ENCODE measurements at regions not wholly inside any gene's neighbourhood (a gene's known extent, or its start where the extent isn't known, plus 50 kb on each side); places are given as distances from the start of the nearest gene placed in this dataset.

DNA sequence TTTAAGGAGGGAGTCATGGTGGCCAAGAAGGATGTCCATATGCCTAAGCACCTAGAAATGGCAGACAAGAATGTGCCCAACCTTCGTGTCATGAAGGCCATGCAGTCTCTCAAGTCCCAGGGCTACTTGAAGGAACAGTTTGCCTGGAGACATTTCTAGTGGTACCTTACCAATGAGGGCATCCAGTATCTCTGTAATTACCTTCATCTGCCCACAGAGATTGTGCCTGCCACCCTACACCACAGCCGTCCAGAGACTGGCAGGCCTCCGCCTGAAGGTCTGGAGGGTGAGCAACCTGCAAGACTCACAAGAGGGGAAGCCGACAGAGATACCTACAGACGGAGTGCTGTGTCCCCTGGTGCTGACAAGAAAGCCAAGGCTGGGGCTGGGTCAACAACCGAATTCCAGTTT lies 115.0 kb downstream of the HFE start:
- no peak for TF ChIP-seq HDGF (IDR thresholded peaks at IDR 0.05; ENCODE audit: borderline replicate concordance)
- TF ChIP-seq ARNT (IDR thresholded peaks at IDR 0.05), result no peak
- TF ChIP-seq SP1 (IDR thresholded peaks at IDR 0.05), result no peak
- TF ChIP-seq ZNF384 (IDR thresholded peaks at IDR 0.05), result no peak
- TF ChIP-seq FOXM1 (IDR thresholded peaks at IDR 0.05; ENCODE audit: borderline replicate concordance), result no peak
- no peak for TF ChIP-seq CTBP1 (IDR thresholded peaks at IDR 0.05; ENCODE audit: borderline replicate concordance)
- TF ChIP-seq FOXK2 (IDR thresholded peaks at IDR 0.05), result no peak
- TF ChIP-seq FOXA1 (IDR thresholded peaks at IDR 0.05), result no peak
- no peak for TF ChIP-seq BHLHE40 (IDR thresholded peaks at IDR 0.05; ENCODE audit: borderline replicate concordance)
- no peak for TF ChIP-seq LEF1 (IDR thresholded peaks at IDR 0.05; ENCODE audit: borderline replicate concordance)
- no peak for TF ChIP-seq TARDBP (IDR thresholded peaks at IDR 0.05)
- no peak for TF ChIP-seq SUZ12 (IDR thresholded peaks at IDR 0.05)
- no peak for TF ChIP-seq NFRKB (IDR thresholded peaks at IDR 0.05)
- TF ChIP-seq L3MBTL2 (conservative IDR thresholded peaks at IDR 0.05), result no peak
- no peak for TF ChIP-seq ELF4 (IDR thresholded peaks at IDR 0.05)
- TF ChIP-seq PKNOX1 (IDR thresholded peaks at IDR 0.05), result no peak
- no peak for DNase-seq (ENCODE audit: extremely low spot score)
- ChIA-PET CTCF (no interaction called here), POLR2A (interaction anchor here (0.8 to 6.9 kb wide), 4 partner anchors 13 to 45 kb away, joined by 3 to 64 read pairs (median 11); a partner anchor contains a TSS)

- no peak for DNase-seq (ENCODE audit: extremely low spot score)
- no peak for TF ChIP-seq NFRKB (IDR thresholded peaks at IDR 0.05)
- no peak for TF ChIP-seq BHLHE40 (IDR thresholded peaks at IDR 0.05; ENCODE audit: borderline replicate concordance)
- no peak for TF ChIP-seq TARDBP (IDR thresholded peaks at IDR 0.05)
- TF ChIP-seq CTBP1 (IDR thresholded peaks at IDR 0.05; ENCODE audit: borderline replicate concordance), result no peak
- no peak for TF ChIP-seq LEF1 (IDR thresholded peaks at IDR 0.05; ENCODE audit: borderline replicate concordance)
- no peak for TF ChIP-seq FOXK2 (IDR thresholded peaks at IDR 0.05)
- no peak for TF ChIP-seq ELF4 (IDR thresholded peaks at IDR 0.05)
- no peak for TF ChIP-seq SP1 (IDR thresholded peaks at IDR 0.05)
- no peak for TF ChIP-seq PKNOX1 (IDR thresholded peaks at IDR 0.05)
- no peak for TF ChIP-seq FOXM1 (IDR thresholded peaks at IDR 0.05; ENCODE audit: borderline replicate concordance)
- CTCF ChIA-PET, result no interaction called here
- POLR2A ChIA-PET, result interaction anchor here (0.9 to 6.9 kb wide), 7 partner anchors 14 to 171 kb away, joined by 4 to 64 read pairs (median 19); a partner anchor contains a TSS
Observed at GRCh38 chr6:26202811-26203583, 115.8 kb downstream of the HFE start.

DNA sequence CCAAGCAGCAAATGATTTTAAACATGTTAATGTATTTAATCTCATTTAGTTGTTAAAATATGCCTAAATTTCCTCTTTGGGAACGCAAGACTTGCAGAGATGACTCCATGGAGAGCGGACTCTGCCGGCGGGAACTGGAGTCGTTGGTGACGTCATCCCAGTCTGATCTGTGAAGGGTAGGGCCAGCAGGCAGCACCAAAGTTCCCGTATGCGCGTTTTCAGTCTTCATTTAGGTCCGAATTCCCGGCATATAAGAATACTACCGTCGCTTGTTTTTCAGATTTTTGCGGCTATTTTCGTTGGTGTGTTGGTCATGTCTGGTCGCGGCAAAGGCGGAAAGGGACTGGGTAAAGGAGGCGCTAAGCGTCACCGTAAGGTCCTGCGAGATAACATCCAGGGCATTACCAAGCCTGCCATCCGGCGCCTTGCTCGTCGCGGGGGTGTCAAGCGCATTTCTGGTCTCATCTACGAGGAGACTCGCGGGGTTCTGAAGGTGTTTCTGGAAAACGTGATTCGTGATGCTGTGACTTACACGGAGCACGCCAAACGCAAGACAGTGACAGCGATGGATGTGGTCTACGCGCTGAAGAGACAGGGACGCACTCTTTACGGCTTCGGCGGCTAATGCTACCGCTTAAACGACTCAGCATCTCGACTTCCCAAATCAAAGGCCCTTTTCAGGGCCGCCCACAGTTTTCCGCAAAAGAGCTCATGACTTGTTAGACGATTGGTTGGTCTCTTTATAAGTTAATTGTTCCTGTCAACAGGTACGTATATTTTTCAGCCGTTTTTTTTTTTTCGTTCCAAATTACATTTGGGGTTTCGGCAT lies 117.3 kb downstream of the HFE start:
- CTCF ChIA-PET, result interaction anchor here (0.9 kb wide), 1 partner anchor 16 kb away, joined by 5 read pairs; a partner anchor contains a TSS
- DNase-seq (ENCODE audit: extremely low spot score), result peak; percentile 86
- POLR2A ChIA-PET, result interaction anchor here (0.6 to 6.9 kb wide), 34 partner anchors 12 to 1689 kb away, joined by 3 to 64 read pairs (median 5); a partner anchor contains a TSS
- no peak for TF ChIP-seq ARNT (IDR thresholded peaks at IDR 0.05)
- TF ChIP-seq SUZ12 (IDR thresholded peaks at IDR 0.05), result no peak
- TF ChIP-seq BHLHE40 (IDR thresholded peaks at IDR 0.05; ENCODE audit: borderline replicate concordance), result no peak
- TF ChIP-seq ELF4 (IDR thresholded peaks at IDR 0.05), result peak; percentile 73; the same call in 1 of the 2 replicates
- TF ChIP-seq HDGF (IDR thresholded peaks at IDR 0.05; ENCODE audit: borderline replicate concordance), result no peak
- TF ChIP-seq TARDBP (IDR thresholded peaks at IDR 0.05), result no peak
- TF ChIP-seq L3MBTL2 (conservative IDR thresholded peaks at IDR 0.05), result peak; percentile 48; the same call in 1 of the 2 replicates
- no peak for TF ChIP-seq SP1 (IDR thresholded peaks at IDR 0.05)
- TF ChIP-seq PKNOX1 (IDR thresholded peaks at IDR 0.05), result peak; percentile 56; the same call in 1 of the 2 replicates
- TF ChIP-seq LEF1 (IDR thresholded peaks at IDR 0.05; ENCODE audit: borderline replicate concordance), result no peak
- TF ChIP-seq FOXA1 (IDR thresholded peaks at IDR 0.05), result no peak
- TF ChIP-seq NFRKB (IDR thresholded peaks at IDR 0.05), result peak; percentile 58; the same call in 1 of the 2 replicates
- TF ChIP-seq ZNF384 (IDR thresholded peaks at IDR 0.05), result no peak
- no peak for TF ChIP-seq CTBP1 (IDR thresholded peaks at IDR 0.05; ENCODE audit: borderline replicate concordance)
- TF ChIP-seq FOXM1 (IDR thresholded peaks at IDR 0.05; ENCODE audit: borderline replicate concordance), result no peak
- no peak for TF ChIP-seq FOXK2 (IDR thresholded peaks at IDR 0.05)

GRCh38 chr6:26205161-26205624 lies 118.0 kb downstream of the HFE start:
- TF ChIP-seq LEF1 (IDR thresholded peaks at IDR 0.05; ENCODE audit: borderline replicate concordance), result no peak
- TF ChIP-seq PKNOX1 (IDR thresholded peaks at IDR 0.05), result no peak
- TF ChIP-seq SP1 (IDR thresholded peaks at IDR 0.05), result no peak
- TF ChIP-seq ZNF384 (IDR thresholded peaks at IDR 0.05), result no peak
- 0 out of 2 replicates have a peak, but pooled peaks have one; percentile 25 for TF ChIP-seq L3MBTL2 (conservative IDR thresholded peaks at IDR 0.05)
- no peak for TF ChIP-seq FOXK2 (IDR thresholded peaks at IDR 0.05)
- TF ChIP-seq FOXM1 (IDR thresholded peaks at IDR 0.05; ENCODE audit: borderline replicate concordance), result no peak
- TF ChIP-seq NFRKB (IDR thresholded peaks at IDR 0.05), result peak; percentile 54; the same call in 1 of the 2 replicates
- no peak for TF ChIP-seq CTBP1 (IDR thresholded peaks at IDR 0.05; ENCODE audit: borderline replicate concordance)
- no peak; the same call in 1 of the 2 replicates for TF ChIP-seq BHLHE40 (IDR thresholded peaks at IDR 0.05; ENCODE audit: borderline replicate concordance)
- TF ChIP-seq HDGF (IDR thresholded peaks at IDR 0.05; ENCODE audit: borderline replicate concordance), result no peak
- TF ChIP-seq FOXA1 (IDR thresholded peaks at IDR 0.05), result no peak
- TF ChIP-seq SUZ12 (IDR thresholded peaks at IDR 0.05), result no peak
- no peak for TF ChIP-seq TARDBP (IDR thresholded peaks at IDR 0.05)

More at GRCh38 chr6:26205161-26205624, 118.0 kb downstream of the HFE start:
- CTCF ChIA-PET, result interaction anchor here (0.6 to 0.9 kb wide), 3 partner anchors 16 to 939 kb away, joined by 4 to 5 read pairs (median 4); a partner anchor contains a TSS
- peak; percentile 50 for DNase-seq (ENCODE audit: extremely low spot score)
- POLR2A ChIA-PET, result interaction anchor here (0.7 to 6.9 kb wide), 31 partner anchors 9 to 1688 kb away, joined by 3 to 64 read pairs (median 5); a partner anchor contains a TSS

Measured in HEK293T (cell line).